HepG2 (cell line): ENCODE measurements at regions not wholly inside any gene's neighbourhood (a gene's known extent, or its start where the extent isn't known, plus 50 kb on each side); places are given as distances from the start of the nearest gene placed in this dataset.
A peak's percentile ranks its signal among the peaks of the same experiment; 100 is the strongest.

Experiments
- CREB1 ChIP-seq, 2 experiments: fragments of 450-650 bp in 1 of 2; IDR thresholded peaks; 2 replicates each; pipeline ENCODE4 v1.6.1; 2016 to 2017; ENCODE audit warnings: control low read depth in 1 of 2, mild to moderate bottlenecking in 1 of 2, missing compliant biosample characterization in 1 of 2, missing genetic modification characterization in 1 of 2
- FOXA3 ChIP-seq: IDR thresholded peaks from 2 replicates; pipeline ENCODE4 v1.6.1; 2016; ENCODE audit warnings: missing genetic modification reagents, missing compliant biosample characterization
- JUND ChIP-seq: sonication (generic); formaldehyde crosslinking; IDR thresholded peaks from 2 replicates; pipeline ENCODE4 v1.8.0; 2022; ENCODE audit warnings: mild to moderate bottlenecking, missing genetic modification reagents
- KDM6A ChIP-seq: IDR thresholded peaks from 2 replicates; pipeline ENCODE4 v1.6.1; 2016; ENCODE audit warnings: low read depth
- KLF16 ChIP-seq, 2 experiments: sonication (generic) in 1 of 2; formaldehyde crosslinking in 1 of 2; IDR thresholded peaks; 2 replicates each; pipeline versions ENCODE4 v1.6.1 to v1.8.0; 2016 to 2023; ENCODE audit warnings: missing genetic modification reagents in 2 of 2, missing compliant biosample characterization in 1 of 2
- MIER3 ChIP-seq: IDR thresholded peaks from 2 replicates; pipeline ENCODE4 v1.6.1; 2016; ENCODE audit warnings: missing compliant biosample characterization, borderline replicate concordance
- NCOA2 ChIP-seq: sonication (generic); formaldehyde crosslinking; IDR thresholded peaks from 2 replicates; pipeline ENCODE4 v1.8.0; 2022; ENCODE audit warnings: inconsistent platforms
- NCOA5 ChIP-seq: sonication (generic); formaldehyde crosslinking; IDR thresholded peaks from 2 replicates; pipeline ENCODE4 v1.4.0; 2020; ENCODE audit warnings: missing genetic modification reagents
- RELA ChIP-seq: sonication (generic); formaldehyde crosslinking; IDR thresholded peaks from 2 replicates; pipeline ENCODE4 v1.4.0; 2020; ENCODE audit warnings: missing genetic modification reagents
- SIX1 ChIP-seq: sonication (generic); formaldehyde crosslinking; IDR thresholded peaks from 2 replicates; pipeline ENCODE4 v1.4.0; 2020; ENCODE audit warnings: missing genetic modification reagents, borderline replicate concordance
- SMAD3 ChIP-seq: sonication (generic); formaldehyde crosslinking; IDR thresholded peaks from 2 replicates; pipeline ENCODE4 v1.4.0; 2020; ENCODE audit warnings: missing genetic modification reagents
- SOX13 ChIP-seq, 3 experiments: fragments of 450-650 bp in 1 of 3; sonication (generic) in 1 of 3; formaldehyde crosslinking in 1 of 3; IDR thresholded peaks in 2 of 3; conservative IDR thresholded peaks in 1 of 3; 2 replicates each; pipeline versions ENCODE4 v1.5.0 to v1.6.1; 2016 to 2020; ENCODE audit warnings: antibody characterized with exemption in 1 of 3, mild to moderate bottlenecking in 1 of 3, missing compliant biosample characterization in 1 of 3, missing genetic modification reagents in 1 of 3, moderate library complexity in 1 of 3
- TEAD3 ChIP-seq: optimal IDR thresholded peaks from 2 replicates; pipeline ENCODE3; 2016; ENCODE audit warnings: borderline replicate concordance
- ZNF10 ChIP-seq: sonication (generic); formaldehyde crosslinking; IDR thresholded peaks from 2 replicates; pipeline ENCODE4 v1.4.0; 2020; ENCODE audit warnings: mild to moderate bottlenecking, low read depth, missing genetic modification reagents, borderline replicate concordance
- ZNF12 ChIP-seq: sonication (generic); formaldehyde crosslinking; IDR thresholded peaks from 2 replicates; pipeline ENCODE4 v1.5.0; 2020; ENCODE audit warnings: missing genetic modification reagents
- ZNF331 ChIP-seq: sonication (generic); formaldehyde crosslinking; IDR thresholded peaks from 2 replicates; pipeline ENCODE4 v1.4.0; 2020; ENCODE audit warnings: missing genetic modification reagents
- ZNF33A ChIP-seq: sonication (generic); formaldehyde crosslinking; IDR thresholded peaks from 2 replicates; pipeline ENCODE4 v1.5.1; 2020; ENCODE audit warnings: missing genetic modification reagents, mild to moderate bottlenecking, moderate library complexity, borderline replicate concordance
- ZNF724P ChIP-seq: sonication (generic); formaldehyde crosslinking; IDR thresholded peaks from 2 replicates; pipeline ENCODE4 v1.8.0; 2022; ENCODE audit warnings: missing genetic modification reagents, borderline replicate concordance
- ZNF749 ChIP-seq: sonication (generic); formaldehyde crosslinking; IDR thresholded peaks from 2 replicates; pipeline ENCODE4 v1.8.0; 2022; ENCODE audit warnings: mild to moderate bottlenecking, missing genetic modification reagents, moderate library complexity, borderline replicate concordance
- ZNF816 ChIP-seq: sonication (generic); formaldehyde crosslinking; IDR thresholded peaks from 2 replicates; pipeline ENCODE4 v1.8.0; 2022; ENCODE audit warnings: missing genetic modification reagents, mild to moderate bottlenecking, borderline replicate concordance
- TF ChIP-seq, protein P1 (sequence below): sonication (generic); formaldehyde crosslinking; conservative IDR thresholded peaks from 2 replicates; pipeline ENCODE4 v1.8.1; 2023; ENCODE audit warnings: missing genetic modification reagents
- TF ChIP-seq, protein P2 (sequence below): sonication (generic); formaldehyde crosslinking; IDR thresholded peaks from 2 replicates; pipeline ENCODE4 v1.4.0; 2020; ENCODE audit warnings: missing genetic modification reagents, mild to moderate bottlenecking, borderline replicate concordance

DNA sequence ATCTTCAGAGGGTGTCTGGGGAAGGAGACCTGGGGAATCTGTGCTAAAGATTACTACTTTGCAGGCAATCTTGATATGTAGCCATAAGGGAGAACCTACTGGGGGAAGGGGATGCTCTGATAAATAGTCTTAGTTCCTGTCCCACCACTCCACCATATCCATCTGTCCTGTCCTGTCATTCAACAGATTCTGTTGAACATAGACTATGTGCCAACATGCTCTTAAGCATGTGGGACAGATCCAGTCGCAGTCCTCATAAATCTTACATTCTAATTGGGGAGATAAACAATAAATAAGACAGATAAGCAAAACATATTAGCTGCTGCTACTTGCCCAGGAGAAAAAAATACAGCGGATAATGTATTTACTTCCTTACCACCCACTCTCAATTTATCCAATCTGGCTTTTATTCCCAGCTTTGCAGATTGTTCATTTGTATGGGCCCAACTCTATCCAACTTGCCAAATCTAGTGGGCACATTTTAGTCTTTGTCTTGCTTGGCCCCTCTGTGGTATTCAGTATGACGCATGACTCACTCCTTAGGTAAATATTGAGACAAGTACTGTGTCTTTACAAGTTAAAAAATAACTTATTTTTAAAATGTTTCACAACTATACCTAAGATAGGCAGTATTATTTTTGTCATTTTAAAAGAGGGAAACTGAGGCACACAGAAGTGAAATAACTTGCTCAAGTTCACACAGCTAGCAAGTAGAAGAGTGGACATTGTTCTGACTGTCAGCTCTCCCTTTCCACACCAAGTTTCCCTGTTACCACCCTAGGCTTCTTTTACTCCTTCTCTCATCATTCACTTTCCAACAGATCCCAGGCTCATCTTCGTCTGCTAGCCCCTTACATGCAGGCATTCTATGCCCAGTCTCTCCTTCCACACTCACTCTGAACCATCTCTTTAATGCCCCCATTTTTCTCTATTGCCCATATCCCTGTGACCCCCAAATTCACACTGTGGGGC lies 133.6 kb upstream of the SESN3 start (continued):
- TF ChIP-seq KLF16 (CRISPR knock-in tag; IDR thresholded peaks at IDR 0.05) (peak in 1 of 2 experiments; percentile 32; a peak in 1 of 4 replicates), ZNF724P (no peak), MIER3 (CRISPR knock-in tag) (peak; percentile 61; the same call in 1 of the 2 replicates), ZNF10 (CRISPR knock-in tag) (no peak), JUND (CRISPR knock-in tag) (peak; percentile 96), TEAD3 (CRISPR knock-in tag) (peak; percentile 85), KDM6A (CRISPR knock-in tag) (0 out of 2 replicates have a peak, but pooled peaks have one; percentile 36), ZNF33A (0 out of 2 replicates have a peak, but pooled peaks have one; percentile 28), FOXA3 (CRISPR knock-in tag) (peak; percentile 94), SIX1 (CRISPR knock-in tag) (peak; percentile 35; the same call in 1 of the 2 replicates), ZNF749 (CRISPR knock-in tag) (no peak), RELA (CRISPR knock-in tag) (no peak), ZNF816 (CRISPR knock-in tag) (peak; percentile 33; the same call in 1 of the 2 replicates), NCOA2 (peak; percentile 61; the same call in 1 of the 2 replicates), ZNF331 (CRISPR knock-in tag) (peak; percentile 19; the same call in 1 of the 2 replicates), ZNF12 (peak; percentile 69; the same call in 1 of the 2 replicates), SMAD3 (CRISPR knock-in tag) (0 out of 2 replicates have a peak, but pooled peaks have one; percentile 19), SOX13 (IDR thresholded peaks at IDR 0.05) (no peak), SOX13 (CRISPR knock-in tag; conservative IDR thresholded peaks at IDR 0.05 in 1 of 2, IDR thresholded peaks at IDR 0.05 in 1 of 2) (peak in 1 of 2 experiments; percentile 76; a peak in 1 of 4 replicates), NCOA5 (CRISPR knock-in tag) (no peak), CREB1 (IDR thresholded peaks at IDR 0.05) (no peak; the same call in 1 of the 2 replicates), CREB1 (CRISPR knock-in tag; IDR thresholded peaks at IDR 0.05) (no peak)
- TF ChIP-seq, protein P1, sequence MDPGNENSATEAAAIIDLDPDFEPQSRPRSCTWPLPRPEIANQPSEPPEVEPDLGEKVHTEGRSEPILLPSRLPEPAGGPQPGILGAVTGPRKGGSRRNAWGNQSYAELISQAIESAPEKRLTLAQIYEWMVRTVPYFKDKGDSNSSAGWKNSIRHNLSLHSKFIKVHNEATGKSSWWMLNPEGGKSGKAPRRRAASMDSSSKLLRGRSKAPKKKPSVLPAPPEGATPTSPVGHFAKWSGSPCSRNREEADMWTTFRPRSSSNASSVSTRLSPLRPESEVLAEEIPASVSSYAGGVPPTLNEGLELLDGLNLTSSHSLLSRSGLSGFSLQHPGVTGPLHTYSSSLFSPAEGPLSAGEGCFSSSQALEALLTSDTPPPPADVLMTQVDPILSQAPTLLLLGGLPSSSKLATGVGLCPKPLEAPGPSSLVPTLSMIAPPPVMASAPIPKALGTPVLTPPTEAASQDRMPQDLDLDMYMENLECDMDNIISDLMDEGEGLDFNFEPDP (CRISPR knock-in tag) = no peak
- TF ChIP-seq, protein P2, sequence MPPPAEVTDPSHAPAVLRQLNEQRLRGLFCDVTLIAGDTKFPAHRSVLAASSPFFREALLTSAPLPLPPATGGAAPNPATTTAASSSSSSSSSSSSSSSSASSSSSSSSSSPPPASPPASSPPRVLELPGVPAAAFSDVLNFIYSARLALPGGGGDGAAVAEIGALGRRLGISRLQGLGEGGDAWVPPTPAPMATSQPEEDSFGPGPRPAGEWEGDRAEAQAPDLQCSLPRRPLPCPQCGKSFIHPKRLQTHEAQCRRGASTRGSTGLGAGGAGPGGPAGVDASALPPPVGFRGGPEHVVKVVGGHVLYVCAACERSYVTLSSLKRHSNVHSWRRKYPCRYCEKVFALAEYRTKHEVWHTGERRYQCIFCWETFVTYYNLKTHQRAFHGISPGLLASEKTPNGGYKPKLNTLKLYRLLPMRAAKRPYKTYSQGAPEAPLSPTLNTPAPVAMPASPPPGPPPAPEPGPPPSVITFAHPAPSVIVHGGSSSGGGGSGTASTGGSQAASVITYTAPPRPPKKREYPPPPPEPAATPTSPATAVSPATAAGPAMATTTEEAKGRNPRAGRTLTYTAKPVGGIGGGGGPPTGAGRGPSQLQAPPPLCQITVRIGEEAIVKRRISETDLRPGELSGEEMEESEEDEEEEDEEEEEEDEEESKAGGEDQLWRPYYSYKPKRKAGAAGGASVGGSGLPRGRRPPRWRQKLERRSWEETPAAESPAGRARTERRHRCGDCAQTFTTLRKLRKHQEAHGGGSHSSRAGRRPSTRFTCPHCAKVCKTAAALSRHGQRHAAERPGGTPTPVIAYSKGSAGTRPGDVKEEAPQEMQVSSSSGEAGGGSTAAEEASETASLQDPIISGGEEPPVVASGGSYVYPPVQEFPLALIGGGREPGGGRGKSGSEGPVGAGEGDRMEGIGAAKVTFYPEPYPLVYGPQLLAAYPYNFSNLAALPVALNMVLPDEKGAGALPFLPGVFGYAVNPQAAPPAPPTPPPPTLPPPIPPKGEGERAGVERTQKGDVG (CRISPR knock-in tag) = no peak
